Hematopoietic multipotent progenitor cell treated with erythropoietin and hydrocortisone succinate and interleukin-3 and kit ligand, for 6 days (in vitro differentiated cells): ENCODE measurements at regions not wholly inside any gene's neighbourhood (a gene's known extent, or its start where the extent isn't known, plus 50 kb on each side); places are given as distances from the start of the nearest gene placed in this dataset.

ENCODE experiments used
- DNase-seq: peaks from one replicate; pipeline ENCODE4 v3.0.0-alpha.2; 2015

DNA sequence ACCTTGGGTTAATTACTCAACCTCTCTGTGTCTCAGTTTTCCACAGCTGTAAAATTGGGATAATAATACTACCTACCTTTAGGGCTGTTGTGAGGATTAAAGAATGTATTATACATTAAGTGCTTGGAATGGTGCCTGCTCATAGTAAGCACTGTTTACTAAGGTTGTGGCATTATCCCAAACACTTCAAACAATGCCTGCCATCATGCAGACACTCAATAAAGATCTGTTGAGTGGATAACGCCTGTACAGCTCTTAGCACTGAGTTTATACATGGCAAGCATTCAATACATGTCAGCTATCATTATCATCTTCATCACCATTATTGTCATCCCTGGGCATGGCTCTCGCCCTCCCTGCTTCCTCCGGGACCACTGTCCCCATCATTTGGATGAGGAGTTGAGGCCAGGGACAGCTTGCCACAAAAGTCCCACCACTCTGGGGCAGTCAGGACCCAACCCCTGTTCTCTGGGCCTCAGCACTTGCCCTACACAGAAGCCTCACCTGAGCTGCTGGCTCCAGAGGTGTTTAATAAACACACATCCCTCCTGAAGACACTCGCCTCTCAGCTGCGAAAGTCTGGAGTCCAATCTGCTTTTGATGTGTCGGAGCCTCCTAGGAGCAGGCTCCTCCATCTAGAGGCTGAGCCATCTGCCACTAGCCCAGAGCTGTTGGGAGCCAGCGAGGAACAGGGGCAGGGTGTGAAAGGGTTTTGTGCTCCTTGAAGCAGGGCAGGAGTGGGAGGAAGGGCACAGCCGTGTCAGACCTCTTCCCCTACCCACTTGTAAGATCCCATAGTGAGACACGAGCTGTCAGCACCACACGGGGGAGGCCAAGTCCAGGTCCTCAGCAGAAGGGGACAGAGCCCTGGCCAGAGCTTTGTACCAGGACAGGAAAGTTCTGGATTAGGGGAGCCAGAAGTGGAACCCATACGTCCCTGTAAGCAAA is 80.9 kb upstream of the ZC3H12A start:
- no peak for DNase-seq

- DNase-seq: no peak
Measured at GRCh38 chr1:37394574-37395464, 79.6 kb upstream of the ZC3H12A start.

- no peak for DNase-seq
Measured at GRCh38 chr1:37398096-37398495, 76.3 kb upstream of the ZC3H12A start.

DNA sequence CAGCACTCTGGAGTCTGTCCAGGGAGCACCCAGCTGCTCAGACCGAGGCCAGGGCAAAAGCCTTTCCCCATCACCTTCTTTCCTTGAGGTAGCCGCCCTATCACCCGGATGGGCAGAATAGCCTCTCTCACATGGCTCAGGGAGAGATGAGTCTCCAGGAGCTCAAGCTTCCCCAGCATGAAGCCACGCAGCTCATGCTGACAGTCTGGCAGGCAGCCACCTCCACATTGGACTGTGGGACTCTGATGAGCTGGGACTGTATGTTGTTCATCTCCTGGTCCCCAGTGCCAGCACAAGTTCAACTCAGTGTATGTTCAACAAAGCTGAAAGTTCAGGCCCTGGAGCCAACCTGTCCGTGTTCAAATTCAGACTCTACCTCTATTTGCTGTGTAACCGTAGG is 75.2 kb upstream of the ZC3H12A start:
- no peak for DNase-seq

- no peak for DNase-seq
Measured at GRCh38 chr1:37399830-37400464, 74.4 kb upstream of the ZC3H12A start.

DNA sequence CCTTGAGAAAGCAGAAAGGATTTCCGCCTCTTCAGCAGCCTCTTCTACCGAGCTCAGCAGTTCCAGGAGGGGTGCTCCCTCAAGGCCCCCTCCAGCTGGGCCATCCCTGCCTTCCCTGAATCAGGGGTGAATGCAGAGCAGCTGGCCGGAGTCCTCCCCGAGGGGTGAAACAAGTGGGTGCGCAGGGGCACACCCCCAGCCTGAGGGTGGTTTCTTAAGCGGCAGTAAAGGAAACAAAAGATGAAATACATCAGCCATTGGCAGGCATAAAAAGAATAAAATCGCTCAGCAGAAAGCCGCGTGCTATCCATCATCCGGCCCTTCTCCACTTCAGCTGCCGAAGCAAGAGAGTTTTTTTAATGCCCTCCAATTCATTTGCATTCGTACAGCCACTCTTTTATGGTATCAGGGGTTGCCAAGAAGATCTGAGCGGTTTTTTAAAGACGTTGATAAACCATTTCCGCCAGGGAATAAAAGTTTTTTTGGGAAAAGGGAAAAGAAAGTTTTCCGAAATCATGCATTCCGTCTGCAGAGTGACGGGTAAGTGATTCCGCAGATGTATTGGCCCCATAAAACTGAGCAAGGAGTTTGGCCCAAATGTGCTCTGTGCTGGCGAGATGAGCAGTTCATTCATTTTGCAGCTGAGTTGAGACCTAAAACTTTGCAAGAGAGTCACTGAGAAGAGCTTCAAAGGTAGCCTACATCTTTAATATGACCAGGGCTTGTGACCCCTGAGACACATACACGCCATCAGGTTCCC is 73.7 kb upstream of the ZC3H12A start:
- DNase-seq: no peak

GRCh38 chr1:37403166-37403565 is 71.2 kb upstream of the ZC3H12A start:
- no peak for DNase-seq

DNA sequence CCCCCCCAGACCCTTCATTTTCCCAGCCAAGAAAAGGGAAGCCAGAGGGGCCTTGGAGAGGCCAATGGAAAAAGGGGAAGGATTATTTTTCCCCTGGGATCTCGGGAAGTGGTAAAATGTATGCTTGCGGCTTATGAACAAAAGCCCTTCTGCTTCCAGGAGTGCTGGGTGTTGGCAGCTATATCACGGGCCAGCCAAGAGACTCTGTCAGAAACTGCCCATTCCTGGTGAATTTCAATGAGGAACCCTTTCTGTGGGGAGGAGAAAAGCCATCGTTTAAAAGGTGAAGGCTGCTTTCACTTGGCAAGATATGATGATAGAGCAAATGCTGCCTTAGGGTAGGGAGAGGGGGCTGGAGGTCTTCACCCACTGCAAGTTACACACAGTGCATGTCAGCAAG is 69.7 kb upstream of the ZC3H12A start:
- DNase-seq: no peak

DNA sequence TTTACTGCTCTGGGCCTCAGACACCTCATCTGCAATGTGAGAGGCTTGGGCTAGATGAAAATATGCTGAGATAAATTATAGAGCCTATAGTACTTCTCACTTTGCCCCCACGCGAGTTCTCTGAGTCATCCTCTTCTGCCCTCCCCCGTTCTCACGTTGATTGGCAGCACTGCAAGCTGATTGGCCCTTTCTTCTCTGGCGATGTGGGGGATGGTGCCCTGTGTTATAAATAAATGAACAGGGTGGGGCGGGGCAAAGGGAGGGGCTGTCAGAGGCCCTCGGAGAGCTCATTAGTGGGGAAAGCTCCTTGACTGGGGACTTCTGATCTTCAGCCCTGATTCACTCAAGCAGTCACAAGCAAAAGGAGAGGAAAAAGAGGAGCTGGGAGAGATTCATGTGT is 64.3 kb upstream of the ZC3H12A start:
- DNase-seq: peak; percentile 23

DNA sequence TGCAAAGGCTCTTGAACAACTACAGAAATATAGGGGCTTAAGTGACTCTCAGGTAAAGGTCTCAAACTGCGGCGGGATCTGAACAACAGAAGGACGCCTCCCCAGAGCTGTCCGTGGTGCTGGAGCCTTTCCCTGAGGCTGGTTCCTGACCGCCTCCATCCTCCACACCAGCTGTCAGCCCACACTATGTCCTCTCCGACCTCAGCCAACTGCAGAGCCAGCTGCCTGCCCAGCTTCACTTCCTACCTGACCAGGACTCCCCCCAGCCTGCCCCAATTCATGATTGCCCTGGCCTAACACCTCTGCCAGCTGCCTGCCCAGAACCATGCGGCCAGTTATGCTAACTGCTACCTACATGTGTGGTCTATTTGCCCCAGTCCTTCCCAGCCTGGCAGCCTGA is 63.6 kb upstream of the ZC3H12A start:
- DNase-seq: peak; percentile 68

DNA sequence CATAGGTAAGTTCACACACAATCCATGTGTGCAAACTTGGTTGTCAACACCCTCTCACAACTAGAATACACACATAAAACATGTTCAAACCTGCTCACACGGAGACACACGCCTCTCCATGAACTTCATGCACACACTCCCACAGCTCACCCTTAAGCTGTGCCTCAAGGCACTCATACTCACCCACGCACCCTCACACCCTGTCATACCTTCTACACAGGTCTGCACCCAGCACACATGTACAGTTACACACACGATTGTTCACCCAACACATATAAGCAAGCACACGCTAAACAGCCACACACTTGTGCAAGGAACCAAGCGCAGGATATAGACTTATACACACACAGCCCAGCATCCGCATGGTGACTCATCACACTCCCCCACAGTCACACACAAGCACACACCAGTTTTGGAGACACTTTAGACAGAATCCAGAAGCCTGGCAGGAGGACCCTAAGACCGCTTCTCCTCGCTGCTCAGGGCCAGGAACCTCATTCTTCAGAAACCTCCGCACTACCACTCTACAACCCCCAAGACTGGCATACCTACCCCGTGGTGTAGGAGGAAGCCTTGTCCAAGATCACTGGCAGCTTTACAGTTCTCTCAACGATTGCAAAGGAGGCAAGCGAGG is 58.7 kb upstream of the ZC3H12A start:
- no peak for DNase-seq

GRCh38 chr1:37420456-37420855 is 53.9 kb upstream of the ZC3H12A start:
- no peak for DNase-seq

- no peak for DNase-seq
Measured at GRCh38 chr1:37423810-37424209, 50.6 kb upstream of the ZC3H12A start.

DNA sequence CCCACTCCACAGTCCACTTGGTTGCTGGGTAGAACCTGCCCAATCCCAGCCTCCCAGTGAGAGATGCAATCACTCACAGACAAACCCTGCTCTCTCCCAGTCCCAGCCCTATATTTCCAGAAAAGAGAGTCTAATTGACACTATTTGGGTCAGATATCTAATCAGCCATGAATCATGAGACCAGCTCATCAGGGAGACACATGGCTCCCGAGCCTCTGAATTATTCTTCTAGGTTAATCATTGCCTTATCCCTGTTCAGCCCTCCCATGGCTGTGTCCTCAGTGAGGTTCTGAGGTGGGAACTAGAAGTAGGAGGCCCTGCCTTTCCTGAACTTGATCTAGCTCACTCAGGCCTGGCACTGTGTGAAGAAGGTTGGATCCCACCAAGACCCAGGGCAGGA is 49.9 kb upstream of the ZC3H12A start:
- DNase-seq: no peak
